SK-N-SH treated with all-trans-retinoic acid at 6 μM for 48 hours (cell line): ENCODE measurements at regions not wholly inside any gene's neighbourhood (a gene's known extent, or its start where the extent isn't known, plus 50 kb on each side); places are given as distances from the start of the nearest gene placed in this dataset.

Experiments used
- CSDC2 ChIP-seq: fragments of 250-450 bp; sonication (Bioruptor Pico); IDR thresholded peaks from 2 replicates; pipeline ENCODE4 v1.5.0; 2020; ENCODE audit warnings: mild to moderate bottlenecking, moderate library complexity
- PATZ1 ChIP-seq: fragments of 250-450 bp; sonication (Bioruptor Pico); IDR thresholded peaks from 2 replicates; pipeline ENCODE4 v1.8.0; 2020; ENCODE audit warnings: mild to moderate bottlenecking, moderate library complexity, borderline replicate concordance
- TCF4 ChIP-seq: fragments of 250-450 bp; sonication (Bioruptor Pico); IDR thresholded peaks from 2 replicates; pipeline ENCODE4 v1.8.0; 2021; ENCODE audit warnings: mild to moderate bottlenecking, moderate library complexity, borderline replicate concordance
- TOX ChIP-seq: fragments of 250-450 bp; sonication (Bioruptor Pico); IDR thresholded peaks from 2 replicates; pipeline ENCODE4 v1.8.0; 2021; ENCODE audit warnings: mild to moderate bottlenecking, moderate library complexity, borderline replicate concordance
- ZFP3 ChIP-seq: fragments of 250-450 bp; sonication (Bioruptor Pico); IDR thresholded peaks from 2 replicates; pipeline ENCODE4 v1.5.0; 2020; ENCODE audit warnings: mild to moderate bottlenecking, moderate library complexity
- ZNF565 ChIP-seq: fragments of 450-650 bp; formaldehyde crosslinking; conservative IDR thresholded peaks from 2 replicates; pipeline ENCODE4 v1.5.0; 2020; ENCODE audit warnings: low read depth, mild to moderate bottlenecking, moderate library complexity

- TF ChIP-seq PATZ1 (CRISPR knock-in tag) (no peak), ZFP3 (CRISPR knock-in tag) (no peak), TOX (no peak), TCF4 (no peak), CSDC2 (CRISPR knock-in tag) (no peak), ZNF565 (CRISPR knock-in tag) (no peak)
Measured at GRCh38 chrX:137342969-137343368, 223.0 kb upstream of the ZIC3 start.
